Naive thymus-derived CD8-positive, alpha-beta T cell (primary cell): ENCODE measurements at regions not wholly inside any gene's neighbourhood (a gene's known extent, or its start where the extent isn't known, plus 50 kb on each side); places are given as distances from the start of the nearest gene placed in this dataset.
"Not testable (repeated sequence)": the region's sequence is repeated elsewhere in the genome, so short reads cannot be mapped to it uniquely, and the experiment has no call there.

Experiments
- ATAC-seq, 2 donors: fragments of 150-1000 bp; cut with Tn5 transposase in 1 of 2; sonication (Bioruptor Pico), chemical (Tn5 transposase) in 1 of 2; 1 replicate in 1 of 2; 2 replicates in 1 of 2; pipeline ENCODE4 v1.10.0; 2021; ENCODE audit warnings: mild to moderate bottlenecking in 2 of 2, moderate library complexity in 2 of 2
- POLR2A ChIA-PET: fragments of 350-600 bp; sonication (Branson Sonifier 250); formaldehyde crosslinking; loops from one replicate; lab custom pipeline; 2021; ENCODE audit warnings: antibody characterized with exemption; lab: Charles Lee
- DNase-seq, 10 donors: peaks; one replicate each; pipeline versions ENCODE4 v3.0.0 to v3.0.0-alpha.2; 2020 to 2022
- H3K27ac Mint-ChIP-seq, 10 donors: one replicate each; pipeline ENCODE4 v1.8.0; 2020 to 2022; ENCODE audit warnings: mild to moderate bottlenecking in 10 of 10, mixed read lengths in 10 of 10, moderate library complexity in 4 of 10, inconsistent platforms in 1 of 10
- H3K27me3 Mint-ChIP-seq, 5 donors: one replicate each; pipeline ENCODE4 v1.8.0; 2021 to 2022; ENCODE audit warnings: mixed read lengths in 5 of 5
- H3K36me3 Mint-ChIP-seq, 3 donors: one replicate each; pipeline ENCODE4 v1.8.0; 2020 to 2022; ENCODE audit warnings: mixed read lengths in 3 of 3, mild to moderate bottlenecking in 2 of 3, inconsistent platforms in 1 of 3
- H3K4me1 Mint-ChIP-seq, 4 donors: one replicate each; pipeline ENCODE4 v1.8.0; 2021 to 2022; ENCODE audit warnings: mixed read lengths in 4 of 4
- H3K4me3 Mint-ChIP-seq, 10 donors: one replicate each; pipeline ENCODE4 v1.8.0; 2020 to 2022; ENCODE audit warnings: mild to moderate bottlenecking in 10 of 10, mixed read lengths in 10 of 10, moderate library complexity in 6 of 10, inconsistent platforms in 1 of 10
- H3K9me3 Mint-ChIP-seq, 9 donors: one replicate each; pipeline ENCODE4 v1.8.0; 2020 to 2022; ENCODE audit warnings: mixed read lengths in 9 of 9, mild to moderate bottlenecking in 3 of 9, inconsistent platforms in 1 of 9, moderate library complexity in 1 of 9

DNA sequence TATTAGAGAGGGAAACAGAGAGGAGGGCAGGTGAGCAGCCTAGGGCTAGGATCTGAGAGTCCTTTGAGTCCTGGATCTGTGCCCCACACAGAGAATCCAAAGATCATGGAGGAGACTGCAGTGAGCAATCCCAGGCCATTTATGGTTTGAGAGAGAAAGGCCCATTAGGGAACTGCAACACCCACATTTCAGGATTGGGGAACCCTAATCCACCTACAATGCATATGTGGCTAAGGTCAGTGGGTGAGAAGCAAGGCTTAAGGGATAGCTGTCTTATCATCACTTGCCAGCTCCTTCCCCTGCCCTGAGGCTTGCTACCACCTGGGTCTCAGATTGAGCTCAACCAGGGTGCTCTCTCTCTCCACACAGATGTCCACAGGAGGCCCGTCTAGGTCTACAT, 781.1 kb upstream of the AMELY start:
- H3K36me3 Mint-ChIP-seq: no peaks in the 10 kb centered on the region
- H3K27me3 Mint-ChIP-seq: no peaks in the 10 kb centered on the region
- no peak for DNase-seq
- no peak for ATAC-seq
- no peaks in the 10 kb centered on the region for H3K9me3 Mint-ChIP-seq
- H3K27ac Mint-ChIP-seq: no peak overlapping the region
- peaks cover 0 to 2% (median 0%) of the 10 kb centered on the region in 4 donors for H3K4me1 Mint-ChIP-seq
- H3K4me3 Mint-ChIP-seq: no peak overlapping the region
- POLR2A ChIA-PET: no interaction called here

DNA sequence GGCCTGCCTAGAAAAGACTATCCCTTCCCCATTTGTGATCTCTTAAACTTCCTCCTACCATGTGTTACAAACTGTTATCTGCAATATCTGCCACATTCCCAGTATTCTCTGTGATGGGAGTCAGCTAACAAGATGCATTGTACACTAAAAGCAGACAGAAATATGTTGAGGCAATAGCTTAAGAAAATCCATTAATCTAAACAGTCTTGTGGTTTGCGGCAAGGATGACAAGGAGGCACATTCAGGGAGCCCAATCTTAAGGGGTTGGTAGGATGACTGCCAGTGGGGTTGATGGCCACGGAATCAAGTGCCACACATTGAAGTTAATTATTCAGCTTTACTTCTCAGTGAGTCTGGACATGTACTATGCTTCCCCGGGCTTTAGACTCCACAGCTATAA, 775.5 kb upstream of the AMELY start:
- no peak overlapping the region for H3K4me3 Mint-ChIP-seq

GRCh38 chrY:7684546-7684945, 773.0 kb upstream of the AMELY start:
- POLR2A ChIA-PET: no interaction called here
- Mint-ChIP-seq H3K27ac (no peak overlapping the region), H3K4me3 (no peak overlapping the region), H3K9me3 (no peaks in the 10 kb centered on the region), H3K36me3 (no peaks in the 10 kb centered on the region), H3K27me3 (peaks cover 0 to 2% (median 0%) of the 10 kb centered on the region in 5 donors), H3K4me1 (no peaks in the 10 kb centered on the region)
- ATAC-seq (no peak), DNase-seq (no peak)

More for the DNA sequence above, 775.5 kb upstream of the AMELY start:
- POLR2A ChIA-PET: no interaction called here
- Mint-ChIP-seq H3K36me3 (no peaks in the 10 kb centered on the region), H3K4me1 (peaks cover 0 to 2% (median 0%) of the 10 kb centered on the region in 4 donors), H3K27ac (no peak overlapping the region), H3K27me3 (peaks cover 0 to 2% (median 0%) of the 10 kb centered on the region in 5 donors), H3K9me3 (no peaks in the 10 kb centered on the region)
- no peak for ATAC-seq
- no peak for DNase-seq

GRCh38 chrY:7682386-7682785, 770.8 kb upstream of the AMELY start:
- DNase-seq (no peak), ATAC-seq (no peak)
- H3K27me3 Mint-ChIP-seq: peaks cover 0 to 4% (median 2%) of the 10 kb centered on the region in 5 donors
- POLR2A ChIA-PET: no interaction called here
- no peaks in the 10 kb centered on the region for H3K36me3 Mint-ChIP-seq
- H3K4me3 Mint-ChIP-seq: no peak overlapping the region
- H3K4me1 Mint-ChIP-seq: no peaks in the 10 kb centered on the region
- H3K9me3 Mint-ChIP-seq: no peaks in the 10 kb centered on the region
- H3K27ac Mint-ChIP-seq: no peak overlapping the region

DNA sequence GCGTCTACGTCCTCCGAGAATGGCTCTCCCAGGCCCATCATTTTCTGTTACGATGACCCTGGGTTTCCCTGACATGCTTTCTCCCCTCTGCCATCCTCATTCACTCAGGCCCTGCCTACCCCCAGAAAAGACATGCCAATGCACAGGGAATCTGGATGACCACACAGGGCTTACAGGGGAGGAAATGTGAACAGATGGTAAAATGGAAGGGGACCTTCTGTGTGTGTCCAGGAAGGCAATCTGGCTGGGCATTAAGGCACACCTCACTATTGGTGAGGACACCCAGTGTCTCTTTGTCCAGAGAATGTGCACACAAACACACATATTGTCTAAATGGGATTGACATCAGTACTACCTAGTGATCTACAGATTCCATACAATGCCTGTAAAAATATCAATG, 769.9 kb upstream of the AMELY start:
- DNase-seq: no peak
- Mint-ChIP-seq H3K4me1 (no peaks in the 10 kb centered on the region), H3K27me3 (peaks cover 0 to 3% (median 2%) of the 10 kb centered on the region in 5 donors), H3K27ac (no peak overlapping the region), H3K36me3 (no peaks in the 10 kb centered on the region), H3K4me3 (no peak overlapping the region), H3K9me3 (no peaks in the 10 kb centered on the region)
- no peak for ATAC-seq
- POLR2A ChIA-PET: no interaction called here

GRCh38 chrY:7674465-7674864, 762.9 kb upstream of the AMELY start:
- POLR2A ChIA-PET: no interaction called here
- Mint-ChIP-seq H3K4me3 (no peak overlapping the region), H3K27ac (no peak overlapping the region), H3K9me3 (no peaks in the 10 kb centered on the region), H3K36me3 (no peaks in the 10 kb centered on the region), H3K4me1 (no peaks in the 10 kb centered on the region), H3K27me3 (peaks cover 0 to 2% (median 0%) of the 10 kb centered on the region in 5 donors)
- no peak for DNase-seq
- no peak for ATAC-seq

DNA sequence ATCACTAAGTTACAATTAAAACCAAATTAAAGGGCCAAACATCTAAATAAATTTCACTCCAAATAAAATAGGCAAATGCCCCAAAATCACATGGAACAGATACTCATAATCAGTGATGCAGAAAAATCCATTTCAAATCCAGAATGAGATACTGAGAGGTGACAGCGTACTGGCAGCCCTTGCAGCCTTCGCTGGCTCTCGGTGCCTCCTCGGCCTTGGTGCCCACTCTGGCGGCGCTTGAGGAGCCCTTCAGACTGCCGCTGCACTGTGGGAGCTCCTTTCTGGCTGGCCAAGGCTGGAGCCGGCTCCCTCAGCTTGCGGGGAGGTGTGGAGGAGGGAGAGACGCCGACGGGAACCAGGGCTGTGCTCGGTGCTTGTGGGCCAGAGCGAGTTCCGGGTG, 761.2 kb upstream of the AMELY start:
- POLR2A ChIA-PET: no interaction called here
- Mint-ChIP-seq H3K4me3 (no peak overlapping the region), H3K27me3 (no peaks in the 10 kb centered on the region), H3K27ac (no peak overlapping the region), H3K4me1 (no peaks in the 10 kb centered on the region), H3K36me3 (no peaks in the 10 kb centered on the region), H3K9me3 (no peaks in the 10 kb centered on the region)
- ATAC-seq (no peak), DNase-seq (no peak)

DNA sequence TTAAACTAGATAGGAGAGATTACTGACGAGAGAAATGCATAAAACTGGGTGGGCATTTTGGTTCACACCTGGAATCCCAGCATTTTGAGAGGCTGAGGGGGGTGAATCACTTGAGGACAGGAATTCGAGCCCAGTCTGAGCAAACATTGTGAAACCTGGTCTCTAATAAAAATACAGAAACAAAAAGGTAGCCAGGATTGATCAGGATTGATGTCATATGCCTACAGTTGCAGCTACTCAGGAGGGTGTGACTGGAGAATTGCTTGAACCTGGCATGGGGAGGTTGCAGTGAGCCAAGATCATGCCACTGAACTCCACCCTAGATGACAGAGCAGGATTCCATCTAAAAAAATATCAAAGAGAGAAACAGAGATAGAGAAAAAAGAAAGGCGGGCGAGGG, 751.7 kb upstream of the AMELY start:
- no peaks in the 10 kb centered on the region for H3K36me3 Mint-ChIP-seq
- POLR2A ChIA-PET: no interaction called here
- no peaks in the 10 kb centered on the region for H3K9me3 Mint-ChIP-seq
- no peaks in the 10 kb centered on the region for H3K4me1 Mint-ChIP-seq
- DNase-seq (no peak), ATAC-seq (no peak)
- no peak overlapping the region for H3K4me3 Mint-ChIP-seq
- H3K27me3 Mint-ChIP-seq: peaks cover 0 to 12% (median 0%) of the 10 kb centered on the region in 5 donors
- H3K27ac Mint-ChIP-seq: no peak overlapping the region

DNA sequence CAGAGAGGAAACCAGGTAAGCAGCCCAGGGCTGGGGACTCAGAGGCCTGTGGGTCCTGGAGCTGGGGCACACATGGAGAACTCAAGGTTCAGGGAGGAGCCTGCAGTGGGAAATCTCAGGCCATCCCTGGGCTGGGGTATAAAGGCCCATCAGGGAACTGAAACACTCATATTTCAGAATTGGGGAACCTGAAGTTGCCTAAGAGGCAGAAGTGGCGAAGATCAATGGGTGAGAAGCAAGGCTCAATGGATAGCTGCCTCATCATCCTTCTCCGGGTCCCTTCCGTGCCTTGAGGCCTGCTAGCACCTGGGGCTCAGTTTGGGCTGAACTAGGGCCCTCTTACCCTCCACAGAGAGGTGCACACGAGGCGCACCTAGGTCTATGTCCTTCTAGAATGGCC, 747.5 kb upstream of the AMELY start:
- Mint-ChIP-seq H3K27me3 (peaks cover 0 to 17% (median 0%) of the 10 kb centered on the region in 5 donors), H3K9me3 (no peaks in the 10 kb centered on the region), H3K4me1 (no peaks in the 10 kb centered on the region), H3K36me3 (no peaks in the 10 kb centered on the region), H3K4me3 (no peak overlapping the region), H3K27ac (no peak overlapping the region)
- ATAC-seq: no peak
- POLR2A ChIA-PET: no interaction called here
- DNase-seq: no peak

- no peaks in the 10 kb centered on the region for H3K4me1 Mint-ChIP-seq
- H3K9me3 Mint-ChIP-seq: no peaks in the 10 kb centered on the region
- no peak for ATAC-seq
- no peak overlapping the region for H3K4me3 Mint-ChIP-seq
- no peak overlapping the region for H3K27ac Mint-ChIP-seq
- peaks cover 0 to 15% (median 0%) of the 10 kb centered on the region in 5 donors for H3K27me3 Mint-ChIP-seq
- POLR2A ChIA-PET: no interaction called here
- no peaks in the 10 kb centered on the region for H3K36me3 Mint-ChIP-seq
- DNase-seq: no peak
Measured at GRCh38 chrY:7656596-7656995, 745.0 kb upstream of the AMELY start.

GRCh38 chrY:7654985-7655384, 743.4 kb upstream of the AMELY start:
- Mint-ChIP-seq H3K27me3 (peaks cover 0 to 18% (median 0%) of the 10 kb centered on the region in 5 donors), H3K9me3 (no peaks in the 10 kb centered on the region), H3K4me3 (no peak overlapping the region), H3K4me1 (no peaks in the 10 kb centered on the region), H3K27ac (no peak overlapping the region), H3K36me3 (no peaks in the 10 kb centered on the region)
- ATAC-seq: no peak
- POLR2A ChIA-PET: no interaction called here
- DNase-seq: no peak

GRCh38 chrY:7649866-7650265, 738.3 kb upstream of the AMELY start:
- POLR2A ChIA-PET, DNase-seq, H3K4me3 Mint-ChIP-seq, H3K27ac Mint-ChIP-seq, ATAC-seq, H3K4me1 Mint-ChIP-seq, H3K27me3 Mint-ChIP-seq, H3K9me3 Mint-ChIP-seq, H3K36me3 Mint-ChIP-seq: not testable (repeated sequence)
